HG03565 (cell line): ENCODE measurements at regions not wholly inside any gene's neighbourhood (a gene's known extent, or its start where the extent isn't known, plus 50 kb on each side); places are given as distances from the start of the nearest gene placed in this dataset.

Experiments used
- ATAC-seq: cut with Tn5 transposase; IDR thresholded peaks from one replicate; pipeline ENCODE4 v1.9.1; 2021; ENCODE audit warnings: mild to moderate bottlenecking, moderate library complexity; ENCODE audit not compliant: unreplicated experiment

DNA sequence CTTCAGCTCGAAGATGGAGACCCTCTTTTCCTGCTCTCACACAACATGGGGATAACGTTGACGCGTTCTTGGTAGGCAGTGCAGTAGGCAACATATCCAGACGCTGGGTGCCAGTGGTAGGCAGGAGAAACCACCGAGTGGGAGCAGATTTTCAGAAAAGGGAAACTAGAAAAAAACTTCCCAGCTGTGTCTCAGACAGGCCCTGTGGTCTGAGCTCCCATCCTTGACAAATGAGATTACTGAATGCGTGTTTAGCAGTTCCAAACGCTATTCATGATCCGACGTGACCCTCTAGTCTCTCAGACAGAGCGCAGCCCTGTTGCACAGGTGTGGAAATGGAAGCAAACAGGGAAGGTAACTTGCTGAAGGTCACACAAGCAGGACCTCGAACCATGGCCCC, 83.9 kb upstream of the DUSP22 start:
- no peak for ATAC-seq

DNA sequence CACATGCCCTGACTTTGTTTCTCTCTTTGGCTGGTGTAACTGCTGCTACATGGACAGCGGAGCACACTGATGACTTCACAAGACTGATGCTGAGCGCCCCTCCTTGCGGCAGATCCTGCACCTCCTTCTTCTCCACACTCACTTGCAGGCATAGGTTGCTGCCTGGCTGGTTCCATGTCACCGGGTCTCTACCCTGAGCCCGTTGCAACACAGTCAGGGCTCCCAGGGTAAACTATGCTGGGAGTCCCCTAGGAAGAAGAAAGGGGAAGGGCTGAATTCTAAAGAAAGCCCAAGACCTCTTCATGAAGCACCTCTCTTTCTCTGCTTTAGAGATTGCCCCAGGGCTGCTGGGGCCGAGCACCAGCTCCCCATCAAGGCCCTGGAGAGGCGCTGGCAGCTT, 83.3 kb upstream of the DUSP22 start:
- ATAC-seq: no peak

DNA sequence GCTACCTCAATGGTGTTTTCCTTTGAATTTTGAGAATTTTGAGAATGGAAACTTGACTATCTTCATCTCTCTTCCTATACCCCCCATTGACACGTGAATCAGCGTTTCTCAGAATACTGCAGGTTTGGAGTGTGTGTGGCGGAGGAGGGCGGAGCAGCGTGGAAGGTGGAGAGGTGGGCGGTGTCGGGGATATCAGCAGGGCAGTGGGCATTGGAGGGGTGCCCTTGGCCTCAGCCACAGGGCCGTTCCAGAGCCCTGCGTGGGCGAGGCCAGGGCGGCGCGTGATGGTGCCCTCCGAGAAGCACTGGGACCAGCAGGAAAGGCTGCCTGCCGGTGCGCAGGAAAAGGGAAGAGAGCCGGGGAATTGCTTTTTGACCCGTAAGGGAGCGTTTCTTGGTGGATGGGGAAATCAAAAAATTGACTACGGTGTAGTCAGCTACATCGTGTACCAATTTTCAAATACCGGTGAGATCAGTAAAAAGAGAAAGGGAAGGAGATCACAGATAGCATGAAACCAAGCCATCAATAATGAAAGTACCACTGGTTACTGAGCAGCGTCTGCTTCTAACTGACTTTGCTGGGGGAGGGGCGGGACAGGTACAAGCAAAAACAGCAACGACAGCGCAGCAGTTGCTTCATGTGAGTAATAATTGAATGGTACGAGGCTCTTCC, 82.7 kb upstream of the DUSP22 start:
- ATAC-seq: peak; percentile 68

DNA sequence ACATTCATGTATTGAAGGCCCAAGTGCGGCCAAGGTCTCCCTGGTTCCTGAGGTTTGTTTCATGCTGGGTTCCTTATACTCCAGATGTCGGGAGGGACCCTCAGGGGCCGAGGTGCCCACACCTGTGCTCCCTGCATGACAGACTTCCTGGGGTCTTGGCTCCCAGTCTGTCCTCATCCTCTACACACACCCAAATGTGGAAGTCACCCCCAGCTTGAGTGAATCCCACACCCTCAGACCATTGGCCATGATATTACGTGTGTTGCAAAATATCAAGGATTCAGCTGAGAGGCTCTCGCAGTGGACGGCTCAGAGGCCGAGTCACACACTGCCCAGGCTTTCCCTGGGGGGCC, 82.2 kb upstream of the DUSP22 start:
- no peak for ATAC-seq

DNA sequence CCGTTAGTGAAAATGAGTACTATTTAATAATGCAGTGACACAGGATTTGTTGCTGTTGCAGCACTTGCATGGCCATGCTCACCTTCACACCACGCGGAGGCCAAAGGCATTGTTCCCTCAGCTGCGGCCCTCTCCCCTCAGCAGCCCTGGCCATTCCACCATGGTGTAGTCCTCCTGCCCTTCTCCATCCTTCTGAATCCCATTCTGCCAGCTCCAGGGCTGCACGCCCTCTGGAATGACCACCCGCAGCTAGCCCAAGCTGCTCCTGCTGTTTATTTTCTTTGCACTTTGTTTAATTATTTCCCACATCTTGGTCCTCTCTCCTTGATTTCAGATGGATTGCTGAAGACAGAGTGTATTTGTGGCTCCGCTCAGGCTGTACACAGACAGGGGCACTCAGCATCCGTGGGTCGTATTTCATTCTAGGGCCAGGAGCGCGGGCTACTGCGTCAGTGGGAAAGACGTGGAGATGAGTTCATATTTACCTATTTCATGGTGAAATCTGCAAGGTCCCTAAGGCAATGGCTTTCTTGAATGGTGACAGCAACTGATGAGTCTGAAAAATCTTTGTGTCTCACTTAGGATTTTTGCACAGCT, 81.4 kb upstream of the DUSP22 start:
- no peak for ATAC-seq

DNA sequence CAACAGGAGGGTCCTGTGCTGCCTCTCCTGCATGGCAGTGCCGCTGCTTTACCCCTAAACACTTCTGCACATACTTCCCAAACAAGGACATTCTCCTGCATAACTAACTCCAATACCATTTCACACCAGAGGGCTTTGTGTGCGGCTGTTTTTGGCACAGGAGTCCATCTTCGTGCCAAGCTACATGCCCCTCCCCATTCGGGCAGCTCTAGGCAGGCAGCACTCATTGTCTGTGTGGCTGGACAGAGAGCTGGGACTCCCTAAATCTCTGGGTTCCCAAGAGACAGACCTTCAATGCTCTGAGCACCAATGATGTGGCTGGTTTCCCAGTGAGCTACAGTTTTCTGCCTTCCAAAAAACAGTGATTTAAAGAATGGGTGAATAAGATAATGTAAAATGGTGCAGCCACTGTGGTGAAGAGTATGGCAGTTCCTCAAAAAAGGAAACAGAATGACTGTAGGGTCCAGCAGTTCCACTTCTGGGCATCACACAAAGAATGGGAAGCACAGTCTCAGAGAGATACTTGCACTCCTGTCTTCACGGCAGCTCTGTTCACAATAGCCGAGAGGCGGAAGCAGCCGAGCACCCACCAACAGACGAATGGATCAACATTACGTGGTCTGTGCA, 80.3 kb upstream of the DUSP22 start:
- ATAC-seq: no peak

DNA sequence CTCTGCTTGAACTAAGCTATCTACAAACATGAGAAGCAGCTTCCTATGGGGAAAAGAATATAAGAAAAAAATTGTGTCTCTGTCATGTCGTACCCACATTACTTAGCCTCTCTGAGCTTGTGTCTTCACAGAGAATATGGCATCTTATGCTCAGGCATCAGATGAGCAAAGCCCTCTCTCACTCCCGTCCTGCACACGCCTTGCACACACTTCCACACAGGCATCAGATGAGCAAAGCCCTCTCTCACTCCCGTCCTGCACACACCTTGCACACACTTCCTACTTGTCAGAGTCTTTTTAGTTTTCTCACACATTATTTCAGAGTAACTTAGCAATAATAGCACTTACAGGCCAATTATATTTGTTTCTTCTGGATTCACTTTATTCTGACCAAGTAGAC, 79.0 kb upstream of the DUSP22 start:
- no peak for ATAC-seq

DNA sequence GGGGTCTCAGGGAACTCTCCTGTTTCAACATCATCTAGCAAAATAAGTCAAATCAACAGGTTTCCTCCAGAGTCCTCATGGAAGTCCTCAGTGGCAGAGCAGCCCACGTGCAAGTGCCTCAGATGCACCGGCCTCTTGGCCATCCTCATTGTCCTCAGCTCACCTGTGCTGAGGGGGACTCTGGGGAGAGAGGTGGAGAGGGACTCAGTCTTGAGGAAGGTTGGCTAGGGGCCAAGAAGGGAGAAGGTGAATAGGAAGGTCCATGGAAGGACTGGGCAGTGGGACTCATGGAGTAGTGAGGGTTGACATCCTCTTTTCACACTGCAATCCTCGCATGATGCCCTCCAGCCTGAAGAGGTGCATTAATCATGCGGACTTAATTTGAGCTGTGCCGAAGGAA, 77.9 kb upstream of the DUSP22 start:
- no peak for ATAC-seq

DNA sequence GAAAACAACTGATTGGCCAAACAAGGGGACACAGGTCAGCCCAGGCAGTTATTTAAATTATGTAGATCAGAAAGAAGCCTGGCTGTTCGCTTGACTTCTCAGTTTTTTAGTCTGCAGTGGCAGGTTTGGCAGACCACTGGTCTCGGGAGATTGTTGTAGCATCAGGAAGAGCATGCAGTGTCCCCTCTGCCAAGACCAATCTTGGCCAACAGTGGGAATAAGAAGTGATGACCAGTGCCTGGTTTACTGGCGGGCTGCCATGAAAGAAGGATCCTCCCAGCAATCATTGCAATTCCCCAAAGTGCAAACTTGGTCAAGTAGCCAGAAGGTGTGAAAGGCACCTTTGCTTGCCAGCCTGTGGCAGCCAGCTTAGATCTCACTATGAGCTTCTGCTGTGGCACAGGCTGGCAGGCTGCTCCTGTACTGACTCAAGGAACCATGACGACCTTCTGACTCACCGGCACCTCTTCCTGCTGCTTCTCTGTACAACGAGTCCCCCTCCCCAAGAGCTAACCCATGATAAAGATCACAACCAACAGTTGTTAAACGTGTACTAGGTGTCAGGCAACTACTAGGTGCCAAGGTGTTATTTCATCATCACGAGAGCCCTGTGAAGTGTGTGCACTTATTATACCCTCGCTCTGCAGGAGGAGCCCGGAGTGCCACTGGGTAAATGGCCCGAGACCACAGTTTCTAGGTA, 76.8 kb upstream of the DUSP22 start:
- no peak for ATAC-seq

DNA sequence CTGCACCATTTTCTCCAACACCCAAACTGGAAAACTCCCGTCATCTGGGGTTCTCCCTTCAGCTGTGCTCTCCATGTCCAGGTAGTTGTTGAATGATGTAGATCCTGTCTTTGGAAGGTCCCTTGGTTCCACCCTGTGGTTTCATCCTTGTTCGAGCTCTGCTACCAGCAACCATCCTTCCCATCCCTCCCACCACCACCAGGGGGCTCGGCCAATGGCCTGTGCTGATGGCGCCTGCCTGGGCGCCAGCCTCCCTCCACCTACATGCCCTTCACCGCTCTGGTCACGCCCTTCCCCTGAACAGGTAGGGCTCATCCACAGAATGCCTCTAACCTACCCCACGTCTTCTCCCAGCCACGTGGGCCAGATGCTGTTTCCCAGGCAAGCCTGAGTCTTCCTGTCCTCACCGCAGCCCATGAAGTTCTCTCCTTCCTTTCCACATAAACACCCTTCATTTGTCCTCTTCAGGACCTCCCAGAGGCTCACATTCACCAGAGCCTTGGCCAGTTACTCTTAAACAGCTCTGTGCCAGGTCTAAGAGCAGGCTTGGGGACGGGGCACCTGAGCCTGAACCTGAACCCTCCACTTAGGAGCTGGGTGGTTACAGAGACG, 75.1 kb upstream of the DUSP22 start:
- ATAC-seq: no peak

DNA sequence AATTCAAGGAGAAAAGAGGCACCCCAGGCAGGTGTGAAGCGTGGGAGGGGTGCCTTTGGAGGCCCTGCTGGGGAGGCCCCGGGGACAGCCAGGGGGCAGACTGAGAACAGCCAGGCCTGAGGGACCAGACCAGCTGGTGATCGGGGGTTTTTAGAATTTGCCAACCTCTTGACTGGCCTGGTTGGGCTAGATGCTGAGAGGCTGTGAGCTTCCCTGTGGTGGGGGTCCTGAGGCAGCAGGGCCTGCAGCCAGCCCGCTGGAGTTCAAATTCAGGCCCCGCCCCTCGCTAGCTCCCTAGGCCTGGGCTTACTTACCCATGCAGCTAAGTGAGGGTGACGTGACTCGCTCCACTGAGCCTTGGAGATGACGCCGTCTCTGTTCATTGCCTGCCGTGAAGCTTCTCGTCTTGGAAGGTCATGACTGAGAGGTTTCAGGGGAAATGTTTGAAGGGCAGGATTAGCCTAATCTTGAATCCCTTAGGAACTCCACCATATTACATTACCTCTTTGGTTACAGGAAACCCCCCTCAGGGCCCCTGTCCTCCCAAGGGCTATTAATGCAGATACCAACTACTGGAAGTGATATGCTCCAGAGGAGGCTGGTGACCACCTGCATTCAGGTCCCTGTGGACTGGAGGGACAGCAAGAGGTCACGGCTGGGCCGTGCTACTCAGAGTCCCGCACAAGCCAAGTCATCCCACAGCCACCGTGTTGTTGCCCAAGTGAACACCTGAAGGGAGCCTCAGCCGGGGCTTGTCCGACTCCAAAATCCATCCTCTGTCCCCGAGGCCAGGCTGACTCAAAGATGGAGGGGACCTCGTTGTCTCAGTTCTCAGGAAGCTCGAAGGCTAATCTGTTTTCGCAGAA, 73.9 kb upstream of the DUSP22 start:
- ATAC-seq: peak; percentile 29

DNA sequence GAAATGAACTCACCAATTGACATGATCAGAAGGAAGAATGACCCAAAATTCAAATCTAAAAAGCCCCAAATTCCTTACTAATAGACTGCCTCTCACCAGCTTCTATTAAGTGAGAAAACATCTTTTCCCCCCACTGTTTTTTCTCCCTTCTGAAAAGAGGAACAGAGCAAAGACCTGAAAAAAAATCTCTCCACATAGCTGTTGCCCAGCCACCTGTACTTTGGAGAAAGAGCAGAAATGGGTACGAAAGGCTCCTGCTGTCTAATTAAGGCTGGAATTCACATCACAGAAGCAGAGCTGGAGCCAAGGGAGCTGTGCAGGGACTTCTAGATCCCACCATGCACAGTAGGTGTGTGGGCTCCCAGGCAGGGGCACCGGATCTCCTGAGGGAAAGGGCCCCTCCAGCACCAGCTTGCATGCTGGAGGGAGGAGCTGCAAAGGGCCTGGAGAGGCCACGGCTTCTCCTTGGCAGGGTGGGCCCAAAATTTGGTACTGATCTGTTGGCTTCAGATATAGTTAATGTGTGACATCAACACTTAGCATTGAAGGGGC, 73.2 kb upstream of the DUSP22 start:
- peak; percentile 23 for ATAC-seq

DNA sequence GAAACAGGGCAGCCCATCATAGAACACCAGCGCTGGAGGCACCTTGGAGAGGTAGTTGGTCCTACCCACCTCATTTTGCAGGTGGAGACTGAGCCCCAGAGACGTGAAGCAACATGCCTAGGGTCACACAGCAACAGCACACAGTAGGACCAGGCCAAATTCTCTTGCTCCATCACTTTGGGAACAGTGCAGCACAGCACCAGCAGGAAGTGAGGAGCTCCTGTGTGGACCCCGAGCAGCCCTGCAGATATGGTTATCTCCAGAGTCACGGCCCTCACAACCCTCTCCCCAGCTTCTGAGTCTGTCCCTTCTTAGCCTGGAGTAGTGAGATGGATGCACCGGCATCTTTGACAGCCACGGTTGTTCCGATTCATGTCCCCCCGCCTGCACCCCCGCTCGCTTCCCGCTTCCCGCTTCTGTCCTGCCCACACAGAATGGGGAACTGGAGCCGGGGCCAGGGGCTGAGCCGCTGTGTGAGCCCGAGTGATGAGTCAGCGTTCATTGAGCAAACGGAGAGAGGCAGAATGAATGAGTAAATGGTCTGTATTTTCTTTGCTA, 72.6 kb upstream of the DUSP22 start:
- ATAC-seq: no peak

DNA sequence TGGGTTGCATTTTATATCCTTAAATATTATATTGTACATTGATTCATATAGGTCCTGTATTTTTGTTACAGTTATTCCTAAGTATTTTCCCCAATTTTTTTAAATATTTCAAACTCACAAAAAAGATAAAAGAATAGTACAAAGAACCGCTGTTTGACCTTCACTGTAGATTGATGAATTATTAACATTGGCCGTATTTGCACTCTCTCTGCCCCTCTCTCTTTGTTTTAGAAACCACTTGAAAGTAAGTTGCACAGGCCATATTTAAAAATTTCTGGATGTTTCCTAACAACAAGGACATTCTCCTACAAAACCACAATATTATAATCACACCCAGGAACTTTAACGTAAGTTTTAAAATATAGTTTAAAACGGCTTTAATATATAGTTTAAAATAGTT, 72.0 kb upstream of the DUSP22 start:
- ATAC-seq: no peak

DNA sequence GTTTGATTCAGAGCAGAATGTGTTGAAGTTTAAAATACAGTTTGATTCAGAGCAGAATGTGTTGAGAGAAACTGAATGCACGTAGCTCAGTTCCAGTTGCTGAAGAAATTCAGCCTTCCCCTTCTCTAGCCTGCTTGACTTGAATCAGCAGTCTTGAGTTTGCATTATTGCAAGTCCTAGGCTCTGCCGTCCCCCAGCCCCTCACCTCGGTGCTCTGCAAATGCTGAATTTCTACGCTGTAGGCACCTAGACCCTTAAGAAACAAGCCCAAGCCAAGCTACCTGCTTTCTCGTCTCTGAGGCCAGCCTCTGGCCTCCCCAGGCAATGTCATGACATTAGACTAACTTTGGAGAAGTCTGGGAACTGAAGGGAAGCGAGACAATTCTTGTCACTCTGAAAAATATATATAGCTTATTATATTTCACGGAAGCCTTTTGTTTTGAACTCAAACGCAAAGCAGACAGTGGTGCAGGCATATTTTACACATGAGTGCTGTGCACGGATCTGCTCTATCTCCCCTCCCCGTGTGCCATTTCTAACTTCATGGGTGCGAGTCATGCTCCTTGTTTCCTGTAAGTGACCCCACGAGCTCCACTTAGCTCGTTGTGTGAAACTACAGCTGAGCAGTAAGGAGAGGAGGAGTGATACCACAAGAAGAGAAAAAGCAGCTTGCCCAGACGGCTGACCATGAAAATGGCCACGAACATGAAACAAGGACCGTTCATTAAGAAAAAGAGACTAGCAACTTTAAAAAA, 71.4 kb upstream of the DUSP22 start:
- no peak for ATAC-seq

DNA sequence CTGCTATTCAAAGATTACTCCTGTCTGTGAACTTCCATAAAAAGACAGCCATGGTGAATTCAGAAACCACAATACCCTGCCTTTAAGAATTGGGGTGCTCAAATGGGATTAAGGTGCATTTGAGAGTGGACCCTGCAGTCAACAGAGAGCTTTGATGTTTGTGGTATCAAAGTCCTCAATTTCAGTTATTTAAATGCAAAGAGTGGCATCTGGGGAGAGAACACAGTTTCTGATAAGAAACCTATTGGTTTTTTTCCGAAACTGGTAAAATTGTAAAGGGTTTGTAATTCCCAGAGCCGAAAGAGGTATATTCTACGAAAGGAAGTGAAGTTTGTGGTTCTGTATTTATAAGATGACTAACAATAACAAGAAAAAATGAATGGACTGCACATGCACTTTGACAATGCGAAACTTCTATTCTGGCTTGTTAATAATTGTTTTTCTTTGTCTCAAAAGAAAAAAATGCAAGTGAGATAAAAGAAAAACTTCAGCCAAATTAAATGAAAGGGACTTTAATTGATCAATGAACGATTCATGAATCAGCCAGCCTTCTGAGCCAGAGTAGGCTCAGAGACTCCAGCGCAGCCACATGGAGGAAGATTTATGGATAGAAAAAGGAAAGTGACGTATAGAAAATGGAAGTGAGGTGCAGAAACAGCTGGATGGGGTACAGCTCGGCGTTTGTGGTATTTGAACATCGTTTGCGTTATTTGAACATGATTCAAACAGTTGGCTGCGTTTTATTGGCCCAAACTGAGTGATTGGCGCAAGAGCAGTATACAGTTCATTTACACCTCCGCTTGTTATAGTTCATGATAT, 70.5 kb upstream of the DUSP22 start:
- no peak for ATAC-seq

DNA sequence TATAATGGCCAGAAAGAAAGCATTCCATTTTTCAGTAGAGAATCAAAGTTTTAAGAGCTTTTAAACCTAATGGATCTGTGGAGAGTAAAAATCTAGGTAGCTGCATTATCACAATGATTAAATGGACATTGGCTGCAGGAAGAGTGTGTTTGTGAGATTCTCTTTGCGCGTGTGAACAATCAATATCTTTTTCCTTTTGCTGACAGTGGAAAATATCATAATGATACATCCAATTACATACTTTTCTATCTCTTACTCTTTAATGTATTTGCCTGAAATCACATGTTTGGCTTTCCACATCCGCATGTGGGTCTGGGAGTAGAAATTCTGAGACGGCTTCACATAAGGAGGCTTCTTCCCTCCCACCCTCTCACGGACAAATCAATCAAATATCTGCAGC, 69.8 kb upstream of the DUSP22 start:
- ATAC-seq: no peak

DNA sequence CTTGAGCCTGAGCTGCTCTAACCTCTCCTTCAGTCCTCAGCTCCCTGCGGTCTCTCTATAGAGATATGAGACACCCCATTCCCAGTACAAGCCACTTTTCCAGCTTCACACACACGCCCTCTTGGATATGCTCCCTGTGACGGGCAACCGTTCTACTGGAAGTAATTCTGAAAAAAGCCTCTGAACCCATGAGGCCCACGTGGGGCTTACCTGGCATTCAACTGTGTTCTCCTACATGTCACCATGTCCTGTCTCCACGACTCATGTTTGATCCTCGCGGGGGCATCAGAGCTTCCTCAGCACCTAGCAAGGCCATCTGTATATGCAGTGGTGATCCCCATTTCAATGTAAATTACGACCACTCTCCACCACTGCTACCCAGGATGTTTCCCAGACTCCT, 69.2 kb upstream of the DUSP22 start:
- no peak for ATAC-seq

DNA sequence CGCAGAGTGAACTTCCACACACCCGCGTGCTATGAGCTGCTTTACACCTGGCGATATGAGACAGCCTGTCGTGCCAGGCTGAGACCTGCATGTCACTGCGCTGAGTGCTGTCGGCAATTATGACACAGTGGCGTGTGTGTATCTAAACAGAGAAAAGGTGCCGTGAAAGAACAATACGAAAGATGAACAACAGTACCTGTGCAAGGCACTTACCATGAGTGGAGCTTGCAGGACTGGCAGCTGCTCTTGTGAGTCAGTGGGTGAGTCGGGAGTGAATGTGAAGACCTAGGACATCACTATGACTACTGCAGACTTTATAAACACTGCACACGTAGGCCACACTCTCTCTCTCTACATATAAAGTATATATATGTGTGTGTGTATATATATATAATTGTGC, 68.5 kb upstream of the DUSP22 start:
- no peak for ATAC-seq
